Neuronal stem cell (in vitro differentiated cells): ENCODE measurements at regions not wholly inside any gene's neighbourhood (a gene's known extent, or its start where the extent isn't known, plus 50 kb on each side); places are given as distances from the start of the nearest gene placed in this dataset.

Experiments used
- DNase-seq: peaks from one replicate; pipeline ENCODE4 v3.0.0-alpha.2; 2013; ENCODE audit warnings: low spot score
- H2AFZ ChIP-seq: one replicate; pipeline ENCODE4 v1.6.1; 2013; ENCODE audit warnings: mild to moderate bottlenecking, low read length, inconsistent platforms
- H2AK5ac ChIP-seq: 2 replicates; pipeline ENCODE4 v1.6.1; 2013; ENCODE audit warnings: low read depth, mild to moderate bottlenecking, inconsistent platforms, low read length, moderate library complexity, mixed read lengths
- H2BK120ac ChIP-seq: 2 replicates; pipeline ENCODE4 v1.6.1; 2013; ENCODE audit warnings: low read depth, mild to moderate bottlenecking, inconsistent platforms, low read length, moderate library complexity, mixed read lengths
- H2BK12ac ChIP-seq: one replicate; pipeline ENCODE4 v1.6.1; 2013; ENCODE audit warnings: low read length, inconsistent platforms
- H2BK15ac ChIP-seq: 2 replicates; pipeline ENCODE4 v1.6.1; 2013; ENCODE audit warnings: mild to moderate bottlenecking, low read length, inconsistent platforms, mixed read lengths
- H2BK5ac ChIP-seq: one replicate; pipeline ENCODE4 v1.6.1; 2013; ENCODE audit warnings: inconsistent platforms, mild to moderate bottlenecking, low read length, moderate library complexity
- H3K14ac ChIP-seq: one replicate; pipeline ENCODE4 v1.6.1; 2013; ENCODE audit warnings: low read length, inconsistent platforms
- H3K18ac ChIP-seq: 2 replicates; pipeline ENCODE4 v1.6.1; 2013; ENCODE audit warnings: low read length, inconsistent platforms
- H3K23ac ChIP-seq: 2 replicates; pipeline ENCODE4 v1.6.1; 2013; ENCODE audit warnings: low read depth, mild to moderate bottlenecking, mixed read lengths, low read length, inconsistent platforms; ENCODE audit not compliant: poor library complexity
- H3K27ac ChIP-seq: replicated peaks from 3 replicates; pipeline ENCODE4 v1.5.1; 2013; ENCODE audit warnings: low read length, inconsistent platforms
- H3K27me3 ChIP-seq, 3 experiments: 2 replicates each; pipeline ENCODE4 v1.6.1; 2013; ENCODE audit warnings: low read length in 3 of 3, mild to moderate bottlenecking in 2 of 3, inconsistent platforms in 1 of 3, low read depth in 1 of 3, mixed read lengths in 1 of 3, moderate library complexity in 1 of 3; ENCODE audit not compliant: control insufficient read depth in 3 of 3, insufficient read depth in 3 of 3
- H3K36me3 ChIP-seq, 2 donors: replicated peaks in 1 of 2; 2 replicates each; pipeline ENCODE4 v1.6.1; 2013; ENCODE audit warnings: low read length in 2 of 2; ENCODE audit not compliant: control insufficient read depth in 2 of 2, insufficient read depth in 2 of 2
- H3K4ac ChIP-seq: 2 replicates; pipeline ENCODE4 v1.6.1; 2013; ENCODE audit warnings: inconsistent platforms, mild to moderate bottlenecking, low read length, moderate library complexity
- H3K4me1 ChIP-seq, 2 donors: 1 replicate in 1 of 2; 2 replicates in 1 of 2; pipeline ENCODE4 v1.6.1; 2013; ENCODE audit warnings: low read length in 2 of 2, low read depth in 1 of 2; ENCODE audit not compliant: control insufficient read depth in 2 of 2, insufficient read depth in 1 of 2
- H3K4me2 ChIP-seq: one replicate; pipeline ENCODE4 v1.6.1; 2013; ENCODE audit warnings: mild to moderate bottlenecking, low read length, inconsistent platforms; ENCODE audit not compliant: insufficient read depth, poor library complexity, severe bottlenecking
- H3K4me3 ChIP-seq, 2 donors: 2 replicates each; pipeline ENCODE4 v1.5.1; 2013; ENCODE audit warnings: low read length in 2 of 2, mild to moderate bottlenecking in 2 of 2, inconsistent platforms in 1 of 2, moderate library complexity in 1 of 2
- H3K79me1 ChIP-seq: one replicate; pipeline ENCODE4 v1.6.1; 2013; ENCODE audit warnings: low read depth, mild to moderate bottlenecking, inconsistent platforms, low read length, moderate library complexity
- H3K9ac ChIP-seq: one replicate; pipeline ENCODE4 v1.6.1; 2013; ENCODE audit warnings: mild to moderate bottlenecking, low read depth, low read length, inconsistent platforms; ENCODE audit not compliant: poor library complexity
- H3K9me3 ChIP-seq, 2 donors: replicated peaks in 1 of 2; 2 replicates each; pipeline versions ENCODE3 to v1.6.1; 2013; ENCODE audit warnings: low read length in 2 of 2, mild to moderate bottlenecking in 2 of 2, inconsistent platforms in 1 of 2, low read depth in 1 of 2, mixed read lengths in 1 of 2, moderate library complexity in 1 of 2; ENCODE audit not compliant: control insufficient read depth in 2 of 2, insufficient read depth in 1 of 2
- H4K8ac ChIP-seq: one replicate; pipeline ENCODE4 v1.6.1; 2013; ENCODE audit warnings: low read depth, mild to moderate bottlenecking, inconsistent platforms, low read length, moderate library complexity
- H4K91ac ChIP-seq: one replicate; pipeline ENCODE4 v1.6.1; 2013; ENCODE audit warnings: low read length, low read depth, mild to moderate bottlenecking, inconsistent platforms; ENCODE audit not compliant: poor library complexity
- WGBS, 2 donors: extraction: QIAGEN DNeasy Blood & Tissue Kit; methylation state at CpG; one replicate each; pipeline ENCODE4 v1.1.7; 2013; ENCODE audit warnings: missing lambda C conversion rate in 2 of 2, mixed read lengths in 1 of 2; ENCODE audit not compliant: insufficient read length in 2 of 2, insufficient replicate concordance in 1 of 2; ENCODE audit errors: extremely low coverage in 2 of 2; 5-methylcytosine and 5-hydroxymethylcytosine counted together

GRCh38 chr15:35304389-35304788 is 219.3 kb upstream of the NANOGP8 start:
- DNase-seq = no peak
- H3K27ac ChIP-seq = no peak overlapping the region
- H2BK120ac ChIP-seq = no peak overlapping the region
- no peak overlapping the region for H3K14ac ChIP-seq
- no peak overlapping the region for H2AK5ac ChIP-seq
- no peak overlapping the region for H4K8ac ChIP-seq
- no peaks in the 10 kb centered on the region for H3K27me3 ChIP-seq
- no peak overlapping the region for H3K9ac ChIP-seq
- no peak overlapping the region for H2BK15ac ChIP-seq
- H3K4ac ChIP-seq = no peak overlapping the region
- no peak overlapping the region for H2AFZ ChIP-seq
- H4K91ac ChIP-seq = no peak overlapping the region
- peaks cover 7 to 16% of the 10 kb centered on the region in 2 donors for H3K4me1 ChIP-seq
- no peak overlapping the region for H2BK5ac ChIP-seq
- H3K18ac ChIP-seq = no peak overlapping the region
- WGBS, 2 donors = no CpG with 5 or more reads among the region's 2 CpGs
- H3K9me3 ChIP-seq = no peaks in the 10 kb centered on the region
- H3K36me3 ChIP-seq = no peaks in the 10 kb centered on the region
- no peaks in the 10 kb centered on the region for H3K79me1 ChIP-seq
- H3K4me3 ChIP-seq = no peak overlapping the region
- no peak overlapping the region for H3K23ac ChIP-seq
- no peak overlapping the region for H2BK12ac ChIP-seq
- no peak overlapping the region for H3K4me2 ChIP-seq

DNA sequence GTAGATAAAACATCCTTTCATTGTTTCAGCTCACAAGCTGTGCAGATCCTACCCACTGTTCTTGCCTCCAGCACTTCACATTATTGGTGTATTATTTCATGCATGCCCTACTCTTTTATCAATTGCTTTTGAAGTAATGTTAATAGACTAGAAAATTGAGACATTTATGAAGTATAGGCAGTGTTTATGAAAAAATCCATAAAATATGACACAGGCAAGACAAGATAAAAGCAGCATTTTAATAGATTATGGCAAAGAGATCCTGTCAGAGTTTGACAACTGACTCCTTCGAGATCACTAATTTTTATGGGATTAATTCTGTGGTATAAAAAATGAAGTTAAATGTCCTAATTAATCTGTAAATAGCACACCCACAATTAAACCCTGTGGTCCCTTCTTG is 217.2 kb upstream of the NANOGP8 start:
- Histone ChIP-seq H3K18ac (no peak overlapping the region), H2AK5ac (no peak overlapping the region), H2BK120ac (no peak overlapping the region), H4K8ac (no peak overlapping the region), H3K79me1 (no peaks in the 10 kb centered on the region), H3K9ac (no peak overlapping the region), H3K4me2 (no peak overlapping the region), H3K14ac (no peak overlapping the region), H2BK15ac (no peak overlapping the region), H3K4me3 (no peak overlapping the region), H2BK12ac (no peak overlapping the region), H2BK5ac (no peak overlapping the region), H2AFZ (no peak overlapping the region), H3K4me1 (peaks cover 7 to 16% of the 10 kb centered on the region in 2 donors), H3K27me3 (no peaks in the 10 kb centered on the region), H3K4ac (no peak overlapping the region), H3K9me3 (no peaks in the 10 kb centered on the region), H3K36me3 (no peaks in the 10 kb centered on the region), H3K23ac (no peak overlapping the region), H4K91ac (no peak overlapping the region), H3K27ac (no peak overlapping the region)
- no CpG with 5 or more reads among the region's 1 CpG for WGBS, 2 donors
- DNase-seq = no peak

- no peak overlapping the region for H3K4me2 ChIP-seq
- no peaks in the 10 kb centered on the region for H3K79me1 ChIP-seq
- no peak overlapping the region for H3K4ac ChIP-seq
- no peaks in the 10 kb centered on the region for H3K9me3 ChIP-seq
- no peak overlapping the region for H3K18ac ChIP-seq
- no peak overlapping the region for H2AFZ ChIP-seq
- no peak overlapping the region for H3K27ac ChIP-seq
- no peak for DNase-seq
- no CpG with 5 or more reads among the region's 2 CpGs for WGBS, 2 donors
- peaks cover 2 to 9% of the 10 kb centered on the region in 2 donors for H3K4me1 ChIP-seq
- no peak overlapping the region for H3K14ac ChIP-seq
- H2BK120ac ChIP-seq = no peak overlapping the region
- no peak overlapping the region for H2BK5ac ChIP-seq
- no peak overlapping the region for H4K91ac ChIP-seq
- H3K4me3 ChIP-seq = no peak overlapping the region
- H3K9ac ChIP-seq = no peak overlapping the region
- H2AK5ac ChIP-seq = no peak overlapping the region
- H2BK12ac ChIP-seq = no peak overlapping the region
- no peaks in the 10 kb centered on the region for H3K27me3 ChIP-seq
- H4K8ac ChIP-seq = no peak overlapping the region
- no peak overlapping the region for H3K23ac ChIP-seq
- H2BK15ac ChIP-seq = no peak overlapping the region
- H3K36me3 ChIP-seq = no peaks in the 10 kb centered on the region
These were observed 216.0 kb upstream of the NANOGP8 start for GRCh38 chr15:35301088-35301487.

DNA sequence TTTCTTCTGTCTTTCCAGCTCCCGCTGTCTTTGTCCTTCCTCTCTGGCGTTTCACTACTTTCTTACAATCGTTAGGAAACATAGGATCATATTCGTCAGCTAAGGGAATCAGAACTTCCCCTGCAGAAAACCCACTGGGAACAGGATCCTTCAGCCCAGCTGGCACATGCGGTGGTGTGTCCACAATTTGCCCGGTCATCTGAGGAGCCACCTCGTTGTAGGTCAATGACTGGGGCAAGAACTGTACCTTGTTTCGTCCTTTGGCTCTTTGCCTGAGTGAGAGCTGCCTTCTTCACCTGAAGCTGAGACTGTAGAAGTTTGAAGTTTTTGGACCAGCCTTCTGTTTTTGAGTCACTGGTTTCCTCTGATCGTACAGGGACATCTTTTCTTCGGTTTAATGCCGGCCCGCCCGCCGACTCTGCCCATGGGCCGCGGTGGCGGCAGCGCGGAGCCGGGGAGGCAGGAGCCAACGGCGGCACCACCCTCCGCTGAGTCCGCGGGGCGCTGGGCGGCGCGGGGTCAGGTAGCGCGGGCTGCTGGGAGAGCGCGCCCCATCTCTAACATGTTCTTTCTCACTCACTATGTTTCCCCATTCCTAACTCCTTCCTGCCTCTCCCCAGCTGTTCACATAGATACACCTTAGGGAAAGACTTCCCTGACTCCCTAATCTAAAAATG is 214.1 kb upstream of the NANOGP8 start:
- no peak overlapping the region for H2BK5ac ChIP-seq
- H3K18ac ChIP-seq = no peak overlapping the region
- no peak overlapping the region for H3K9ac ChIP-seq
- H2AFZ ChIP-seq = no peak overlapping the region
- H4K8ac ChIP-seq = no peak overlapping the region
- H3K9me3 ChIP-seq = no peaks in the 10 kb centered on the region
- no peaks in the 10 kb centered on the region for H3K36me3 ChIP-seq
- no peak overlapping the region for H2BK120ac ChIP-seq
- H3K27me3 ChIP-seq = no peaks in the 10 kb centered on the region
- WGBS, 2 donors = no CpG with 5 or more reads among the region's 33 CpGs
- no peaks in the 10 kb centered on the region for H3K4me1 ChIP-seq
- no peak overlapping the region for H3K23ac ChIP-seq
- H3K4me2 ChIP-seq = no peak overlapping the region
- H2BK12ac ChIP-seq = no peak overlapping the region
- DNase-seq = no peak
- H2AK5ac ChIP-seq = no peak overlapping the region
- H2BK15ac ChIP-seq = no peak overlapping the region
- H3K79me1 ChIP-seq = no peaks in the 10 kb centered on the region
- H3K27ac ChIP-seq = no peak overlapping the region
- H3K14ac ChIP-seq = no peak overlapping the region
- no peak overlapping the region for H3K4ac ChIP-seq
- no peak overlapping the region for H3K4me3 ChIP-seq
- H4K91ac ChIP-seq = no peak overlapping the region
